GM21447 (cell line): ENCODE measurements at regions not wholly inside any gene's neighbourhood (a gene's known extent, or its start where the extent isn't known, plus 50 kb on each side); places are given as distances from the start of the nearest gene placed in this dataset.
"Not testable (repeated sequence)": the region's sequence is repeated elsewhere in the genome, so short reads cannot be mapped to it uniquely, and the experiment has no call there.

Source experiments
- ATAC-seq: cut with Tn5 transposase; IDR thresholded peaks from one replicate; pipeline ENCODE4 v1.9.1; 2021; ENCODE audit not compliant: unreplicated experiment

- no peak for ATAC-seq
Observed at GRCh38 chr9:6105738-6106137, 90.3 kb upstream of the RANBP6 start.

GRCh38 chr9:6104406-6104805 is 89.0 kb upstream of the RANBP6 start:
- not testable (repeated sequence) for ATAC-seq

GRCh38 chr9:6103911-6104310 is 88.5 kb upstream of the RANBP6 start:
- ATAC-seq, result not testable (repeated sequence)

- not testable (repeated sequence) for ATAC-seq
Observed at GRCh38 chr9:6102336-6102987, 87.0 kb upstream of the RANBP6 start.

- ATAC-seq, result not testable (repeated sequence)
Observed at GRCh38 chr9:6101725-6102124, 86.3 kb upstream of the RANBP6 start.

GRCh38 chr9:6099346-6099745 is 83.9 kb upstream of the RANBP6 start:
- not testable (repeated sequence) for ATAC-seq

GRCh38 chr9:6098431-6098830 is 83.0 kb upstream of the RANBP6 start:
- no peak for ATAC-seq

GRCh38 chr9:6096821-6097220 is 81.4 kb upstream of the RANBP6 start:
- ATAC-seq, result no peak

- no peak for ATAC-seq
Observed at GRCh38 chr9:6090277-6091210, 75.1 kb upstream of the RANBP6 start.

- ATAC-seq, result no peak
Observed at GRCh38 chr9:6089300-6089699, 73.9 kb upstream of the RANBP6 start.

GRCh38 chr9:6086006-6086655 is 70.7 kb upstream of the RANBP6 start:
- ATAC-seq, result no peak

- ATAC-seq, result peak; percentile 96
Observed at GRCh38 chr9:6080154-6080716, 64.8 kb upstream of the RANBP6 start.

- no peak for ATAC-seq
Observed at GRCh38 chr9:6079386-6079785, 64.0 kb upstream of the RANBP6 start.

GRCh38 chr9:6078382-6079105 is 63.1 kb upstream of the RANBP6 start:
- no peak for ATAC-seq

GRCh38 chr9:6076851-6077250 is 61.4 kb upstream of the RANBP6 start:
- ATAC-seq, result no peak

GRCh38 chr9:6073731-6074130 is 58.3 kb upstream of the RANBP6 start:
- no peak for ATAC-seq

- no peak for ATAC-seq
Observed at GRCh38 chr9:6072865-6073264, 57.4 kb upstream of the RANBP6 start.

GRCh38 chr9:6072453-6072852 is 57.0 kb upstream of the RANBP6 start:
- no peak for ATAC-seq

GRCh38 chr9:6068983-6069382 is 53.6 kb upstream of the RANBP6 start:
- ATAC-seq, result peak; percentile 96

- no peak for ATAC-seq
Observed at GRCh38 chr9:6067426-6067825, 52.0 kb upstream of the RANBP6 start.
